Esophagus muscularis mucosa (tissue), 4 donors: ENCODE measurements at regions not wholly inside any gene's neighbourhood (a gene's known extent, or its start where the extent isn't known, plus 50 kb on each side); places are given as distances from the start of the nearest gene placed in this dataset.
"Not testable (repeated sequence)": the region's sequence is repeated elsewhere in the genome, so short reads cannot be mapped to it uniquely, and the experiment has no call there.

Experiments used
- DNase-seq: peaks from one replicate; pipeline ENCODE4 v3.0.0-alpha.2; 2017; ENCODE audit errors: extremely low spot score
- H3K27ac ChIP-seq, 4 donors: fragments of 200-600 bp; sonication (generic); replicated peaks in 1 of 4; 1 replicate in 3 of 4; 2 replicates in 1 of 4; pipeline ENCODE4 v1.5.1; 2016 to 2019; ENCODE audit warnings: mild to moderate bottlenecking in 1 of 4
- H3K27me3 ChIP-seq, 4 donors: fragments of 200-600 bp; sonication (generic); one replicate each; pipeline versions ENCODE4 v1.5.1 to v1.6.0; 2016 to 2019
- H3K36me3 ChIP-seq, 4 donors: fragments of 200-600 bp; sonication (generic); one replicate each; pipeline ENCODE4 v1.5.1; 2016 to 2019
- H3K4me1 ChIP-seq, 4 donors: fragments of 200-600 bp; sonication (generic); one replicate each; pipeline ENCODE4 v1.5.1; 2016 to 2019
- H3K4me3 ChIP-seq, 4 donors: fragments of 200-600 bp; sonication (generic); 1 replicate in 2 of 4; 2 replicates in 2 of 4; pipeline ENCODE4 v1.5.1; 2016 to 2019; ENCODE audit warnings: mild to moderate bottlenecking in 4 of 4, moderate library complexity in 1 of 4
- H3K9me3 ChIP-seq, 4 donors: fragments of 200-600 bp; sonication (generic); 1 replicate in 3 of 4; 2 replicates in 1 of 4; pipeline ENCODE4 v1.5.1; 2016 to 2019
- CTCF ChIP-seq, 3 experiments: fragments of 200-600 bp in 2 of 3; fragments of 450-650 bp in 1 of 3; sonication (generic) in 2 of 3; IDR thresholded peaks; one replicate each; pipeline ENCODE4 v1.5.1; 2017 to 2019; ENCODE audit warnings: antibody characterized with exemption in 3 of 3, mild to moderate bottlenecking in 2 of 3, moderate library complexity in 1 of 3
- EP300 ChIP-seq: sonication (generic); formaldehyde crosslinking; IDR thresholded peaks from one replicate; pipeline ENCODE4 v1.6.1; 2017; ENCODE audit warnings: antibody characterized with exemption
- POLR2A ChIP-seq: fragments of 450-650 bp; IDR thresholded peaks from one replicate; pipeline ENCODE4 v1.6.1; 2017; ENCODE audit warnings: antibody characterized with exemption, moderate library complexity, mild to moderate bottlenecking, low read depth
- POLR2AphosphoS5 ChIP-seq, 2 donors: sonication (generic); formaldehyde crosslinking; IDR thresholded peaks; one replicate each; pipeline ENCODE4 v1.6.1; 2017; ENCODE audit warnings: antibody characterized with exemption in 2 of 2
- WGBS: methylation state at CpG from one replicate; pipeline ENCODE4 v1.1.5; 2018; 5-methylcytosine and 5-hydroxymethylcytosine counted together
- intact Hi-C: fragments of 100-400 bp; cut with DNase I; formaldehyde crosslinking; loops from one replicate; pipeline ENCODE4 v1.15.1; 2023

GRCh38 chr7:112933598-112933997, 143.4 kb upstream of the TMEM168 start:
- no peak for TF ChIP-seq POLR2AphosphoS5 (IDR thresholded peaks at IDR 0.05)
- no peak for TF ChIP-seq POLR2A
- no peak overlapping the region for H3K4me3 ChIP-seq
- H3K27me3 ChIP-seq: no peaks in the 10 kb centered on the region
- no peaks in the 10 kb centered on the region for H3K36me3 ChIP-seq
- no peak for DNase-seq
- no peaks in the 10 kb centered on the region for H3K9me3 ChIP-seq
- no peak overlapping the region for H3K27ac ChIP-seq
- intact Hi-C loops: no loop called here
- peaks cover 19 to 45% (median 38%) of the 10 kb centered on the region in 4 donors for H3K4me1 ChIP-seq
- 94% methylated on average over 3 of the region's 3 CpGs for WGBS

DNA sequence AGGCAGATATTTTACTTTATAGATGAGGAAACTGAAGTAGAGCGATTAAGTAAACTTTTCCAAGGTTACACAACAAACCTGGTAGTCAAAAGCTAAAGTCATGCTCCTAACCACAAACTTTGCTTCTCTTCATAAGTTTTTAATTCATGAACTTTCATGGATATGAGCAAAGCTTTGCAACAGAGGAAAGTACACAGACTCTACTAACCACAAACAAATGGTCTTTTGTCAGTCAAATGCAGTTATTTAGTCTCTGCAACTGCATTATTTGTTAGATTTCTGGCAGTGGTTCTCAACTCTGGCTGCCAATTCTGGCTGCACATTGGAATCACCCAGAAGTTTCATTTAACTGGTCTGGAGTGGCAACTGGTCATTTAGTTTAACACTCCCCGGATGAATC, 140.6 kb upstream of the TMEM168 start:
- H3K9me3 ChIP-seq: no peaks in the 10 kb centered on the region
- H3K4me3 ChIP-seq: no peak overlapping the region
- H3K27me3 ChIP-seq: no peaks in the 10 kb centered on the region
- TF ChIP-seq POLR2A (no peak), POLR2AphosphoS5 (IDR thresholded peaks at IDR 0.05) (no peak), CTCF (IDR thresholded peaks at IDR 0.05) (no peak), EP300 (no peak)
- no peaks in the 10 kb centered on the region for H3K36me3 ChIP-seq
- peaks cover 9 to 22% (median 13%) of the 10 kb centered on the region in 4 donors for H3K4me1 ChIP-seq
- 73% methylated on average over 2 of the region's 2 CpGs for WGBS
- no peak for DNase-seq
- intact Hi-C loops: no loop called here
- H3K27ac ChIP-seq: no peak overlapping the region

- no peaks in the 10 kb centered on the region for H3K9me3 ChIP-seq
- 88% methylated on average over 3 of the region's 3 CpGs for WGBS
- intact Hi-C loops: no loop called here
- H3K27me3 ChIP-seq: no peaks in the 10 kb centered on the region
- H3K4me1 ChIP-seq: peaks cover 7 to 24% (median 15%) of the 10 kb centered on the region in 4 donors
- no peak for DNase-seq
- H3K4me3 ChIP-seq: no peak overlapping the region
- no peak for TF ChIP-seq EP300
- TF ChIP-seq POLR2AphosphoS5 (IDR thresholded peaks at IDR 0.05): no peak
- no peak for TF ChIP-seq CTCF (IDR thresholded peaks at IDR 0.05)
- H3K36me3 ChIP-seq: no peaks in the 10 kb centered on the region
- no peak overlapping the region for H3K27ac ChIP-seq
Observed at GRCh38 chr7:112929421-112929820, 139.2 kb upstream of the TMEM168 start.

DNA sequence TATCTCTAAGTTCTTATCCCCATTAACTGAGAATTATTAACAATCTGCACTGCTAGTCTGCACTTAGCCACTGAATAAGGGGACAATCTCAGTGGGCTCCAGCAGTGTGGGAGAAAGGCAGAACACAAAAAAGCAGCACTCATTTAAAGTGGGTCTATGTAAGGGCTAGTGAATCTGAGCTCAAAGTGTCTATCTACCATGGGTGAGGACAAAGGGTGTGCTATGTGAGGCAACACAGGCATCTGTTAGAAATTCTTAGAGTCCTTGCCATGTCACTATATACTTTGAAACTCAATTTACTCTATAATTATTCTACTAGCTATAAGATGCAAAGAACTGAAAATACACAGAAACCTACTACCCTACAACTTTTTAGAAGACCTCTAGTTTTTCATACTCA, 135.8 kb upstream of the TMEM168 start:
- intact Hi-C loops: no loop called here
- no peaks in the 10 kb centered on the region for H3K27me3 ChIP-seq
- no peak overlapping the region for H3K4me3 ChIP-seq
- peaks cover 3 to 12% (median 7%) of the 10 kb centered on the region in 4 donors for H3K4me1 ChIP-seq
- TF ChIP-seq CTCF (IDR thresholded peaks at IDR 0.05) (no peak), POLR2A (no peak), EP300 (no peak), POLR2AphosphoS5 (IDR thresholded peaks at IDR 0.05) (no peak)
- H3K36me3 ChIP-seq: no peaks in the 10 kb centered on the region
- no peak overlapping the region for H3K27ac ChIP-seq
- no peaks in the 10 kb centered on the region for H3K9me3 ChIP-seq
- no peak for DNase-seq

DNA sequence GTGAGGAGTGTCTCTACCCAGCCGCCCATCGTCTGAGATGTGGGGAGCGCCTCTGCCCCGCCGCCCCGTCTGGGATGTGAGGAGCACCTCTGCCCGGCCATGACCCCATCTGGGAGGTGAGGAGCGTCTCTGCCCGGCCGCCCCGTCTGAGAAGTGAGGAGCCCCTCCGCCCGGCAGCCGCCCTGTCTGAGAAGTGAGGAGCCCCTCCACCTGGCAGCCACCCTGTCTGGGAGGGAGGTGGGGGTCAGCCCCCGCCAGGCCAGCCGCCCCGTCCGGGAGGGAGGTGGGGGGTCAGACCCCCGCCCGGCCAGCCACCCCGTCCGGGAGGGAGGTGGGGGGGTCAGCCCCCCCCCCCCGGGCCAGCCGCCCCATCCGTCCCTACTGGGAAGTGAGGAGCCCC, 132.4 kb upstream of the TMEM168 start:
- H3K4me1 ChIP-seq, H3K27ac ChIP-seq, H3K36me3 ChIP-seq, H3K4me3 ChIP-seq, intact Hi-C loops, H3K9me3 ChIP-seq, H3K27me3 ChIP-seq, DNase-seq: not testable (repeated sequence)
- WGBS: 95% methylated on average over 8 of the region's 25 CpGs

GRCh38 chr7:112916431-112916830, 126.2 kb upstream of the TMEM168 start:
- peaks cover 7 to 25% (median 12%) of the 10 kb centered on the region in 4 donors for H3K36me3 ChIP-seq
- not testable (repeated sequence) for H3K27ac ChIP-seq
- WGBS: 97% methylated on average over 18 of the region's 18 CpGs

More at GRCh38 chr7:112916431-112916830, 126.2 kb upstream of the TMEM168 start:
- H3K4me3 ChIP-seq, intact Hi-C loops, H3K4me1 ChIP-seq, DNase-seq, H3K9me3 ChIP-seq, H3K27me3 ChIP-seq: not testable (repeated sequence)
